ENCODE measurements at regions not wholly inside any gene's neighbourhood (a gene's known extent, or its start where the extent isn't known, plus 50 kb on each side); places are given as distances from the start of the nearest gene placed in this dataset.

DNA sequence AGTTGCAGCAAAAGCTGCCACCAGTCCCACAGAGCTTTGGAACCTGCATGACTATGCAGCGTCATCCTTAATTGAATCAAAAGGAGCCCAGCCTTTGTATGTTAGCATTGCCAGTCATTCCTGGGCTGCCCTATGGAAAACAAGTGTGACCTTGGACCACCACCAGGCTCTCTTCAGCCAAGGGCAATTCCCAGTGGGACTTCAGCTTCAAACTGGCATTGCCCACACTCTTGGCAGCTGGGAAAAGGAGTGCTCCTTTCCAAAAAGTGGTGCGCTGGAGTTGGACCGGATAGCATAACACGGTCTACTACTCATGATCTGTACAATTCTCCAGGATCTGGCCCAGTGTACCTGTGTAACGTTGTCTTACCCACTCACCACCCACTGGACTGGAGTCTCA, 259.5 kb downstream of the MREG start (continued):
- no peak for TF ChIP-seq HNRNPL (IDR thresholded peaks at IDR 0.05; ENCODE audit: low read depth, low read length)

DNA sequence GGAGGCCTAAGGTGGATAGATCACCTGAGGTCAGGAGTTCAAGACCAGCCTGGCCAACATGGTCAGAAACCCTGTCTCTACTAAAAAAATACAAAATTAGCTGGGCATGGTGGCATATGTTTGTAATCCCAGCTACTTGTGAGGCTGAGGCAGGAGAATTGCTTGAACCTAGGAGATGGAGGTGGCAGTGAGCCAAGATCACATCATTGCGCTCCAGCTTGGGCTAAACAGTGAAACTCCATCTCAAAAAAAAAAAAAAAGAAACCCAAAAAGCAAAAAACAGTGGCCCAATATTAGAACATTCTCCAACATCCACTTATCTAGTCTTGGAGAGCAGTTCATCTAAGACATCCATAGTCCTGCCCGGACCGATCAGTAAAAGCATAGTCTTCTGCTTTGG, 260.4 kb downstream of the MREG start:
- TF ChIP-seq TEAD1 (CRISPR knock-in tag; IDR thresholded peaks at IDR 0.05) (no peak), NFIC (IDR thresholded peaks at IDR 0.05) (peak; percentile 18; the same call in 1 of the 2 replicates)
- Histone ChIP-seq H3K4me2 (ENCODE audit: insufficient read depth, low read length) (no peak overlapping the region), H3K9me1 (ENCODE audit: control insufficient read depth, insufficient read depth, low read length) (no peaks in the 10 kb centered on the region), H3K27ac (ENCODE audit: extremely low read depth, low read depth, low read length) (no peak overlapping the region), H3K9ac (ENCODE audit: insufficient read depth in 1 of 2, low read depth in 2 of 2, low read length in 2 of 2) (no peak overlapping the region), H3K36me3 (ENCODE audit: control insufficient read depth, insufficient read depth, low read length) (no peaks in the 10 kb centered on the region), H3K9me3 (replicated peaks; ENCODE audit: control insufficient read depth, insufficient read depth, low read depth, low read length) (no peaks in the 10 kb centered on the region), H3K4me1 (replicated peaks in 1 of 2; ENCODE audit: control insufficient read depth in 2 of 2, insufficient read depth in 2 of 2, low read length in 2 of 2) (0 out of 5 replicates have a peak, but pooled peaks cover 0 to 5% of the 10 kb centered on the region in 2 experiments), H4K20me1 (replicated peaks; ENCODE audit: control insufficient read depth, insufficient read depth, low read length) (no peaks in the 10 kb centered on the region), H3K27me3 (ENCODE audit: control insufficient read depth in 2 of 2, insufficient read depth in 2 of 2, low read length in 2 of 2) (no peaks in the 10 kb centered on the region), H3K4me3 (no peak overlapping the region), H2AFZ (ENCODE audit: low read depth, low read length) (no peak overlapping the region), H3K79me2 (ENCODE audit: control insufficient read depth, insufficient read depth, low read length) (no peaks in the 10 kb centered on the region)
- no TSS peak for BruUV-seq (replicated peaks)
- no peak for ATAC-seq
- in situ Hi-C loops (cut with MboI) (no loop called here), intact Hi-C loops (cut with micrococcal nuclease) (no loop called here)
- POLR2A ChIA-PET, result no interaction called here
- CTCF ChIA-PET (ENCODE audit: low intra/inter-chr PET ratio), result no interaction called here
- 88% methylated on average over 3 of the region's 3 CpGs for WGBS (ENCODE audit: insufficient coverage, low coverage, missing lambda C conversion rate)
- no peak for DNase-seq (ENCODE audit: extremely low read depth in 1 of 4, low spot score in 3 of 4)
- no peak for FAIRE-seq

DNA sequence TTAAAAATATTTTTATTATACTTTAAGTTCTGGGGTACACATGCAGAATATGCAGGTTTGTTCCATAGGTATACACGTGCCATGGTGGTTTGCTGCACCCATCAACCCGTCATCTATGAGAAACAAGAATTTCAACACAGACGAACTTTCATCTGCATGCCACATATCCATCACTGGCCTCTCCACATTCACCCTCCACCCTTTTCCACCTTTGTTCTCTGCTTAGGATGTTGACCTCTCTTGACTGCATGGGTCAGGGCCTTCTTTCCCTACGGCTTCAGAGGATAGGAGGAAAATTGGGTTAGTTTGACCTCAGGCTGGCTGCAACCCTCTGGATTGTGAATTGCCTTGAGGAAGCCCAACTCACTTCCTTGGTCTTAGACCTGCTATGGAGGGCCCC, 260.9 kb downstream of the MREG start:
- Histone ChIP-seq H3K9ac (ENCODE audit: insufficient read depth in 1 of 2, low read depth in 2 of 2, low read length in 2 of 2) (no peak overlapping the region), H3K9me1 (ENCODE audit: control insufficient read depth, insufficient read depth, low read length) (no peaks in the 10 kb centered on the region), H4K20me1 (replicated peaks; ENCODE audit: control insufficient read depth, insufficient read depth, low read length) (no peaks in the 10 kb centered on the region), H3K4me3 (no peak overlapping the region), H2AFZ (ENCODE audit: low read depth, low read length) (no peak overlapping the region), H3K27me3 (ENCODE audit: control insufficient read depth in 2 of 2, insufficient read depth in 2 of 2, low read length in 2 of 2) (no peaks in the 10 kb centered on the region), H3K36me3 (ENCODE audit: control insufficient read depth, insufficient read depth, low read length) (no peaks in the 10 kb centered on the region), H3K79me2 (ENCODE audit: control insufficient read depth, insufficient read depth, low read length) (no peaks in the 10 kb centered on the region), H3K9me3 (replicated peaks; ENCODE audit: control insufficient read depth, insufficient read depth, low read depth, low read length) (no peaks in the 10 kb centered on the region), H3K4me1 (replicated peaks in 1 of 2; ENCODE audit: control insufficient read depth in 2 of 2, insufficient read depth in 2 of 2, low read length in 2 of 2) (0 out of 5 replicates have a peak, but pooled peaks cover 0 to 5% of the 10 kb centered on the region in 2 experiments), H3K27ac (ENCODE audit: extremely low read depth, low read depth, low read length) (no peak overlapping the region), H3K4me2 (ENCODE audit: insufficient read depth, low read length) (no peak overlapping the region)
- CTCF ChIA-PET (ENCODE audit: low intra/inter-chr PET ratio), result no interaction called here
- FAIRE-seq (no peak), ATAC-seq (no peak), DNase-seq (ENCODE audit: extremely low read depth in 1 of 4, low spot score in 3 of 4) (no peak)
- intact Hi-C loops (cut with micrococcal nuclease), result no loop called here
- 50% methylated on average over 4 of the region's 4 CpGs for WGBS (ENCODE audit: insufficient coverage, low coverage, missing lambda C conversion rate)
- POLR2A ChIA-PET, result no interaction called here
- no TSS peak for BruUV-seq (replicated peaks)
- in situ Hi-C loops (cut with MboI), result no loop called here
- TF ChIP-seq TFAM (CRISPR knock-in tag; conservative IDR thresholded peaks at IDR 0.05) (no peak), PHB (CRISPR knock-in tag; IDR thresholded peaks at IDR 0.05) (no peak), ZNF239 (CRISPR knock-in tag; IDR thresholded peaks at IDR 0.05) (no peak), TAL1 (IDR thresholded peaks at IDR 0.05) (no peak), ZBTB1 (CRISPR knock-in tag; IDR thresholded peaks at IDR 0.05; ENCODE audit: borderline replicate concordance, low read depth) (no peak), MYBL2 (IDR thresholded peaks at IDR 0.05; ENCODE audit: low read depth) (no peak), MYBL2 (CRISPR knock-in tag; IDR thresholded peaks at IDR 0.05; ENCODE audit: borderline replicate concordance) (no peak), KAT2B (IDR thresholded peaks at IDR 0.05; ENCODE audit: low read depth, low read length) (no peak), ZSCAN32 (CRISPR knock-in tag; IDR thresholded peaks at IDR 0.05) (no peak), JUNB (CRISPR knock-in tag; conservative IDR thresholded peaks at IDR 0.05) (no peak)
- TF ChIP-seq, protein P1, sequence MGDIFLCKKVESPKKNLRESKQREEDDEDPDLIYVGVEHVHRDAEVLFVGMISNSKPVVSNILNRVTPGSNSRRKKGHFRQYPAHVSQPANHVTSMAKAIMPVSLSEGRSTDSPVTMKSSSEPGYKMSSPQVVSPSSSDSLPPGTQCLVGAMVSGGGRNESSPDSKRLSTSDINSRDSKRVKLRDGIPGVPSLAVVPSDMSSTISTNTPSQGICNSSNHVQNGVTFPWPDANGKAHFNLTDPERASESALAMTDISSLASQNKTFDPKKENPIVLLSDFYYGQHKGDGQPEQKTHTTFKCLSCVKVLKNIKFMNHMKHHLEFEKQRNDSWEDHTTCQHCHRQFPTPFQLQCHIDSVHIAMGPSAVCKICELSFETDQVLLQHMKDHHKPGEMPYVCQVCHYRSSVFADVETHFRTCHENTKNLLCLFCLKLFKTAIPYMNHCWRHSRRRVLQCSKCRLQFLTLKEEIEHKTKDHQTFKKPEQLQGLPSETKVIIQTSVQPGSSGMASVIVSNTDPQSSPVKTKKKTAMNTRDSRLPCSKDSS (IDR thresholded peaks at IDR 0.05; ENCODE audit: low read depth, partially characterized antibody), result no peak
- TF ChIP-seq, protein P2, sequence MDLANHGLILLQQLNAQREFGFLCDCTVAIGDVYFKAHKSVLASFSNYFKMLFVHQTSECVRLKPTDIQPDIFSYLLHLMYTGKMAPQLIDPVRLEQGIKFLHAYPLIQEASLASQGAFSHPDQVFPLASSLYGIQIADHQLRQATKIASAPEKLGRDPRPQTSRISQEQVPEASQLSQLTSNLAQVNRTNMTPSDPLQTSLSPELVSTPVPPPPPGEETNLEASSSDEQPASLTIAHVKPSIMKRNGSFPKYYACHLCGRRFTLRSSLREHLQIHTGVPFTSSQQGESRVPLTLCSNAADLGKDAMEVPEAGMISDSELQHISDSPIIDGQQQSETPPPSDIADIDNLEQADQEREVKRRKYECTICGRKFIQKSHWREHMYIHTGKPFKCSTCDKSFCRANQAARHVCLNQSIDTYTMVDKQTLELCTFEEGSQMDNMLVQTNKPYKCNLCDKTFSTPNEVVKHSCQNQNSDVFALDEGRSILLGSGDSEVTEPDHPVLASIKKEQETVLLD (IDR thresholded peaks at IDR 0.05), result no peak
